GM11168 (cell line): ENCODE measurements at regions not wholly inside any gene's neighbourhood (a gene's known extent, or its start where the extent isn't known, plus 50 kb on each side); places are given as distances from the start of the nearest gene placed in this dataset.

Experiments
- in situ Hi-C: fragments of 300-500 bp; cut with MboI; formaldehyde crosslinking; loops from one replicate; pipeline ENCODE4 v1.12.0; 2022; ENCODE audit warnings: low sequenced_read_pairs; ENCODE audit not compliant: unreplicated experiment

GRCh38 chr3:107110596-107111305 is 266.5 kb upstream of the CCDC54 start:
- in situ Hi-C loops = no loop called here

GRCh38 chr3:107111872-107112271 is 265.4 kb upstream of the CCDC54 start:
- in situ Hi-C loops = no loop called here

- in situ Hi-C loops = no loop called here
Observed at GRCh38 chr3:107112356-107112755, 264.9 kb upstream of the CCDC54 start.

- in situ Hi-C loops = no loop called here
Observed at GRCh38 chr3:107116251-107116650, 261.0 kb upstream of the CCDC54 start.

- in situ Hi-C loops = no loop called here
Observed at GRCh38 chr3:107117156-107117555, 260.1 kb upstream of the CCDC54 start.

GRCh38 chr3:107117922-107118536 is 259.2 kb upstream of the CCDC54 start:
- in situ Hi-C loops = no loop called here

GRCh38 chr3:107124885-107125284 is 252.4 kb upstream of the CCDC54 start:
- in situ Hi-C loops = no loop called here

- in situ Hi-C loops = no loop called here
Observed at GRCh38 chr3:107128946-107129345, 248.3 kb upstream of the CCDC54 start.

- in situ Hi-C loops = no loop called here
Observed at GRCh38 chr3:107130089-107130700, 247.0 kb upstream of the CCDC54 start.

GRCh38 chr3:107132674-107133073 is 244.6 kb upstream of the CCDC54 start:
- in situ Hi-C loops = no loop called here

- in situ Hi-C loops = no loop called here
Observed at GRCh38 chr3:107133891-107134290, 243.3 kb upstream of the CCDC54 start.

GRCh38 chr3:107142171-107142570 is 235.1 kb upstream of the CCDC54 start:
- in situ Hi-C loops = no loop called here

GRCh38 chr3:107142786-107143575 is 234.3 kb upstream of the CCDC54 start:
- in situ Hi-C loops = no loop called here

GRCh38 chr3:107150675-107151074 is 226.6 kb upstream of the CCDC54 start:
- in situ Hi-C loops = no loop called here

GRCh38 chr3:107153981-107154380 is 223.3 kb upstream of the CCDC54 start:
- in situ Hi-C loops = no loop called here

- in situ Hi-C loops = no loop called here
Observed at GRCh38 chr3:107172411-107172810, 204.8 kb upstream of the CCDC54 start.

- in situ Hi-C loops = no loop called here
Observed at GRCh38 chr3:107184375-107184774, 192.9 kb upstream of the CCDC54 start.

- in situ Hi-C loops = no loop called here
Observed at GRCh38 chr3:107188262-107188661, 189.0 kb upstream of the CCDC54 start.

- in situ Hi-C loops = no loop called here
Observed at GRCh38 chr3:107189158-107189791, 188.0 kb upstream of the CCDC54 start.

- in situ Hi-C loops = no loop called here
Observed at GRCh38 chr3:107193116-107193515, 184.1 kb upstream of the CCDC54 start.
